GM23338 (cell line): ENCODE measurements at regions not wholly inside any gene's neighbourhood (a gene's known extent, or its start where the extent isn't known, plus 50 kb on each side); places are given as distances from the start of the nearest gene placed in this dataset.

ENCODE experiments used
- ATAC-seq: fragments of 200-7000 bp; cut with Tn5 transposase; 3 replicates; pipeline ENCODE4 v1.9.1; 2020
- DNase-seq: peaks from one replicate; pipeline ENCODE4 v3.0.0-alpha.2; 2015; ENCODE audit warnings: low spot score
- H2AFZ ChIP-seq: fragments of 200-600 bp; sonication (generic); 2 replicates; pipeline ENCODE4 v1.8.0; 2016; ENCODE audit warnings: antibody characterized with exemption, mild to moderate bottlenecking, moderate library complexity
- H3F3A ChIP-seq: fragments of 200-600 bp; sonication (generic); replicated peaks from 2 replicates; pipeline ENCODE4 v1.8.0; 2017; ENCODE audit warnings: antibody characterized with exemption, mixed run types, low read depth
- H3K27ac ChIP-seq: fragments of 200-600 bp; sonication (generic); 2 replicates; pipeline ENCODE4 v1.6.1; 2016; ENCODE audit warnings: low read depth
- H3K27me3 ChIP-seq: fragments of 200-600 bp; sonication (generic); 2 replicates; pipeline ENCODE4 v1.8.0; 2016; ENCODE audit warnings: mild to moderate bottlenecking, mixed run types, moderate library complexity; ENCODE audit not compliant: insufficient read depth
- H3K36me3 ChIP-seq: fragments of 200-600 bp; sonication (generic); 2 replicates; pipeline ENCODE4 v1.8.0; 2016; ENCODE audit warnings: mild to moderate bottlenecking; ENCODE audit not compliant: insufficient read depth
- H3K4me1 ChIP-seq: fragments of 200-600 bp; sonication (generic); 2 replicates; pipeline ENCODE4 v1.8.0; 2016; ENCODE audit warnings: mild to moderate bottlenecking, moderate library complexity; ENCODE audit not compliant: insufficient read depth
- H3K4me2 ChIP-seq: fragments of 200-600 bp; sonication (generic); 2 replicates; pipeline ENCODE4 v1.7.1; 2017; ENCODE audit warnings: mixed run types
- H3K4me3 ChIP-seq: fragments of 200-600 bp; sonication (generic); 2 replicates; pipeline ENCODE4 v1.6.1; 2016; ENCODE audit warnings: mixed run types
- H3K79me2 ChIP-seq: fragments of 200-600 bp; sonication (generic); replicated peaks from 2 replicates; pipeline ENCODE4 v1.8.0; 2017; ENCODE audit warnings: mild to moderate bottlenecking; ENCODE audit not compliant: insufficient read depth
- H3K9me2 ChIP-seq: fragments of 200-600 bp; sonication (generic); 2 replicates; pipeline ENCODE4 v1.8.0; 2017; ENCODE audit not compliant: insufficient read depth
- H4K20me1 ChIP-seq: fragments of 200-600 bp; sonication (generic); replicated peaks from 2 replicates; pipeline ENCODE4 v1.8.0; 2017; ENCODE audit warnings: mild to moderate bottlenecking; ENCODE audit not compliant: insufficient read depth
- H3K27ac Mint-ChIP-seq: 2 replicates; pipeline ENCODE4 v1.8.0; 2020; ENCODE audit warnings: inconsistent platforms, mild to moderate bottlenecking, moderate library complexity, mixed read lengths
- H3K27me3 Mint-ChIP-seq: 3 replicates; pipeline ENCODE4 v1.8.0; 2022; ENCODE audit warnings: low read depth, mild to moderate bottlenecking, moderate library complexity, mixed read lengths, inconsistent platforms; ENCODE audit not compliant: insufficient read depth, poor library complexity
- H3K36me3 Mint-ChIP-seq: 3 replicates; pipeline ENCODE4 v1.8.0; 2021; ENCODE audit warnings: low read depth, mild to moderate bottlenecking, inconsistent platforms, moderate library complexity, mixed read lengths
- H3K4me1 Mint-ChIP-seq: 3 replicates; pipeline ENCODE4 v1.8.0; 2020; ENCODE audit warnings: mild to moderate bottlenecking, inconsistent platforms, mixed read lengths
- H3K4me3 Mint-ChIP-seq: 3 replicates; pipeline ENCODE4 v1.8.0; 2021; ENCODE audit warnings: moderate library complexity, mild to moderate bottlenecking, inconsistent platforms, mixed read lengths
- H3K9me3 Mint-ChIP-seq: 3 replicates; pipeline ENCODE4 v1.8.0; 2020; ENCODE audit warnings: moderate library complexity, mild to moderate bottlenecking, inconsistent platforms, mixed read lengths
- CREB1 ChIP-seq: fragments of 250-450 bp; sonication (Bioruptor Pico); IDR thresholded peaks from 2 replicates; pipeline ENCODE4 v1.5.0; 2020; ENCODE audit warnings: low read depth, mild to moderate bottlenecking, moderate library complexity
- CTCF ChIP-seq, 2 experiments: fragments of 200-600 bp in 1 of 2; sonication (generic) in 1 of 2; conservative IDR thresholded peaks; 2 replicates each; pipeline versions ENCODE4 v1.5.1 to v1.6.1; 2016 to 2017; ENCODE audit warnings: antibody characterized with exemption in 2 of 2, low read depth in 2 of 2, mild to moderate bottlenecking in 2 of 2, moderate library complexity in 1 of 2
- ETS1 ChIP-seq: IDR thresholded peaks from 2 replicates; pipeline ENCODE4 v1.6.1; 2016; ENCODE audit warnings: antibody characterized with exemption
- EZH2 ChIP-seq: fragments of 200-600 bp; sonication (generic); IDR thresholded peaks from one replicate; pipeline ENCODE4 v1.8.0; 2017; ENCODE audit warnings: antibody characterized with exemption, mild to moderate bottlenecking, low read depth; ENCODE audit not compliant: unreplicated experiment
- EZH2phosphoT487 ChIP-seq: fragments of 200-600 bp; sonication (generic); IDR thresholded peaks from one replicate; pipeline ENCODE4 v1.8.1; 2018; ENCODE audit warnings: antibody characterized with exemption; ENCODE audit not compliant: unreplicated experiment
- JUNB ChIP-seq: IDR thresholded peaks from one replicate; pipeline ENCODE4 v1.6.1; 2016; ENCODE audit warnings: antibody characterized with exemption; ENCODE audit not compliant: unreplicated experiment
- NANOG ChIP-seq: IDR thresholded peaks from 2 replicates; pipeline ENCODE4 v1.6.1; 2016; ENCODE audit warnings: antibody characterized with exemption, borderline replicate concordance
- POLR2AphosphoS5 ChIP-seq: IDR thresholded peaks from 2 replicates; pipeline ENCODE4 v1.6.1; 2016; ENCODE audit warnings: antibody characterized with exemption, low read depth
- REST ChIP-seq: IDR thresholded peaks from one replicate; pipeline ENCODE4 v1.6.1; 2018; ENCODE audit warnings: antibody characterized with exemption; ENCODE audit not compliant: unreplicated experiment
- STAT1 ChIP-seq: IDR thresholded peaks from one replicate; pipeline ENCODE4 v1.6.1; 2016; ENCODE audit warnings: antibody characterized with exemption; ENCODE audit not compliant: unreplicated experiment
- ZNF114 ChIP-seq: fragments of 250-450 bp; sonication (Bioruptor Pico); IDR thresholded peaks from 2 replicates; pipeline ENCODE4 v1.5.0; 2020; ENCODE audit warnings: mild to moderate bottlenecking, moderate library complexity
- ZNF331 ChIP-seq: fragments of 250-450 bp; sonication (Bioruptor Pico); IDR thresholded peaks from 2 replicates; pipeline ENCODE4 v1.5.0; 2020; ENCODE audit warnings: low read depth, mild to moderate bottlenecking, moderate library complexity
- ZNF462 ChIP-seq: fragments of 250-450 bp; sonication (Bioruptor Pico); IDR thresholded peaks from 2 replicates; pipeline ENCODE4 v1.5.0; 2020; ENCODE audit warnings: mild to moderate bottlenecking, moderate library complexity

GRCh38 chr12:130219929-130220705, 57.9 kb downstream of the FZD10 start:
- Histone ChIP-seq H3K4me2 (peak overlapping the region; percentile 49; the same call in 1 of the 2 replicates), H3K79me2 (no peaks in the 10 kb centered on the region), H3K27me3 (peaks cover 62% of the 10 kb centered on the region), H4K20me1 (no peaks in the 10 kb centered on the region), H3K4me1 (peaks cover 7% of the 10 kb centered on the region; the same call in 1 of the 2 replicates), H3K4me3 (peak overlapping the region; percentile 5; the same call in 1 of the 2 replicates), H2AFZ (no peak overlapping the region), H3K9me2 (no peaks in the 10 kb centered on the region), H3F3A (no peaks in the 10 kb centered on the region), H3K27ac (no peak overlapping the region), H3K36me3 (no peaks in the 10 kb centered on the region)
- Mint-ChIP-seq H3K36me3 (peaks cover 57% of the 10 kb centered on the region), H3K9me3 (no peaks in the 10 kb centered on the region; the same call in 1 of the 3 replicates), H3K27ac (no peak overlapping the region), H3K4me1 (no peaks in the 10 kb centered on the region; the same call in 2 of the 3 replicates), H3K4me3 (no peak overlapping the region), H3K27me3 (peaks cover 8% of the 10 kb centered on the region)
- DNase-seq (peak; percentile 23), ATAC-seq (no peak)
- TF ChIP-seq POLR2AphosphoS5: no peak
- TF ChIP-seq ZNF331 (CRISPR knock-in tag): no peak
- TF ChIP-seq REST: no peak
- no peak for TF ChIP-seq EZH2
- TF ChIP-seq ETS1: no peak
- TF ChIP-seq ZNF114 (CRISPR knock-in tag): no peak
- TF ChIP-seq EZH2phosphoT487: no peak
- no peak for TF ChIP-seq CREB1
- no peak for TF ChIP-seq JUNB
- no peak for TF ChIP-seq ZNF462 (CRISPR knock-in tag)
- no peak for TF ChIP-seq NANOG
- no peak for TF ChIP-seq CTCF (conservative IDR thresholded peaks at IDR 0.05; ENCODE audit: low read depth in 2 of 2)
- TF ChIP-seq STAT1: no peak
